ENCODE measurements at regions not wholly inside any gene's neighbourhood (a gene's known extent, or its start where the extent isn't known, plus 50 kb on each side); places are given as distances from the start of the nearest gene placed in this dataset.

- no peak for DNase-seq
Observed at GRCh38 chr14:51520087-51520486, 131.6 kb upstream of the FRMD6 start.

GRCh38 chr14:51521764-51522163 lies 129.9 kb upstream of the FRMD6 start:
- DNase-seq, result no peak

GRCh38 chr14:51523243-51523642 lies 128.5 kb upstream of the FRMD6 start:
- DNase-seq, result no peak

- DNase-seq, result no peak
Observed at GRCh38 chr14:51525739-51526138, 126.0 kb upstream of the FRMD6 start.

GRCh38 chr14:51527073-51527472 lies 124.6 kb upstream of the FRMD6 start:
- no peak for DNase-seq

- DNase-seq, result no peak
Observed at GRCh38 chr14:51529736-51530135, 122.0 kb upstream of the FRMD6 start.

- DNase-seq, result no peak
Observed at GRCh38 chr14:51533160-51533559, 118.5 kb upstream of the FRMD6 start.

- DNase-seq, result no peak
Observed at GRCh38 chr14:51533872-51534553, 117.7 kb upstream of the FRMD6 start.

- DNase-seq, result peak; percentile 60
Observed at GRCh38 chr14:51534610-51535011, 117.1 kb upstream of the FRMD6 start.

GRCh38 chr14:51535443-51536044 lies 116.2 kb upstream of the FRMD6 start:
- no peak for DNase-seq

- no peak for DNase-seq
Observed at GRCh38 chr14:51538973-51539372, 112.7 kb upstream of the FRMD6 start.

GRCh38 chr14:51539571-51540037 lies 112.1 kb upstream of the FRMD6 start:
- no peak for DNase-seq

- DNase-seq, result no peak
Observed at GRCh38 chr14:51540364-51540763, 111.3 kb upstream of the FRMD6 start.

GRCh38 chr14:51544471-51544870 lies 107.2 kb upstream of the FRMD6 start:
- no peak for DNase-seq

GRCh38 chr14:51544901-51545300 lies 106.8 kb upstream of the FRMD6 start:
- DNase-seq, result no peak

- DNase-seq, result no peak
Observed at GRCh38 chr14:51545396-51545795, 106.3 kb upstream of the FRMD6 start.

- DNase-seq, result no peak
Observed at GRCh38 chr14:51546099-51546498, 105.6 kb upstream of the FRMD6 start.

GRCh38 chr14:51546603-51547258 lies 105.0 kb upstream of the FRMD6 start:
- no peak for DNase-seq

- DNase-seq, result no peak
Observed at GRCh38 chr14:51547260-51547659, 104.5 kb upstream of the FRMD6 start.

- no peak for DNase-seq
Observed at GRCh38 chr14:51547701-51548100, 104.0 kb upstream of the FRMD6 start.

GRCh38 chr14:51548187-51548586 lies 103.5 kb upstream of the FRMD6 start:
- DNase-seq, result no peak

- DNase-seq, result no peak
Observed at GRCh38 chr14:51550636-51551035, 101.1 kb upstream of the FRMD6 start.

- DNase-seq, result no peak
Observed at GRCh38 chr14:51552275-51552674, 99.4 kb upstream of the FRMD6 start.

GRCh38 chr14:51552768-51553404 lies 98.8 kb upstream of the FRMD6 start:
- DNase-seq, result peak; percentile 92
